ENCODE measurements at regions not wholly inside any gene's neighbourhood (a gene's known extent, or its start where the extent isn't known, plus 50 kb on each side); places are given as distances from the start of the nearest gene placed in this dataset.

DNA sequence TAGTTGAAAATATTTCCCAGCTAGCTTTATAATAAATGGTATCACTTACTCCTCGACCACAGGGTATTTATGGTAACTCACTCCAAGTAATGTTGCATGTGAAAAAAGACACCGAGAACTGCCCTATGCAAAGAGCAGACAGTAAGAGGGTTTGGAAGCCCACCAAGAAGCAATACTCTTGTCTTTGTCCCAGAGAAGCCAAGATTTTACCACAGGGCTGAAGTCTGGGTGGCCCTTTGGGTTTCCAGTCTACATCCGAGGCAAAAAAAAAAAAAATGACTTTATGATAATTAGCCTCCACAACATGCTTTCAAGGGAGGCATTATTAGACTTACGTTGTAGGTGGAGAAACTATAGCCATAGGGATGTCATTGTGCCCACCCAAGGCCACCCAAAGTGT, 83.6 kb downstream of the CCDC34 start:
- TF ChIP-seq, protein P1, sequence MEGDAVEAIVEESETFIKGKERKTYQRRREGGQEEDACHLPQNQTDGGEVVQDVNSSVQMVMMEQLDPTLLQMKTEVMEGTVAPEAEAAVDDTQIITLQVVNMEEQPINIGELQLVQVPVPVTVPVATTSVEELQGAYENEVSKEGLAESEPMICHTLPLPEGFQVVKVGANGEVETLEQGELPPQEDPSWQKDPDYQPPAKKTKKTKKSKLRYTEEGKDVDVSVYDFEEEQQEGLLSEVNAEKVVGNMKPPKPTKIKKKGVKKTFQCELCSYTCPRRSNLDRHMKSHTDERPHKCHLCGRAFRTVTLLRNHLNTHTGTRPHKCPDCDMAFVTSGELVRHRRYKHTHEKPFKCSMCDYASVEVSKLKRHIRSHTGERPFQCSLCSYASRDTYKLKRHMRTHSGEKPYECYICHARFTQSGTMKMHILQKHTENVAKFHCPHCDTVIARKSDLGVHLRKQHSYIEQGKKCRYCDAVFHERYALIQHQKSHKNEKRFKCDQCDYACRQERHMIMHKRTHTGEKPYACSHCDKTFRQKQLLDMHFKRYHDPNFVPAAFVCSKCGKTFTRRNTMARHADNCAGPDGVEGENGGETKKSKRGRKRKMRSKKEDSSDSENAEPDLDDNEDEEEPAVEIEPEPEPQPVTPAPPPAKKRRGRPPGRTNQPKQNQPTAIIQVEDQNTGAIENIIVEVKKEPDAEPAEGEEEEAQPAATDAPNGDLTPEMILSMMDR (IDR thresholded peaks at IDR 0.05): no peak
- TF ChIP-seq POLR2A (IDR thresholded peaks at IDR 0.05): no peak
